Tibial nerve (tissue), 4 donors: ENCODE measurements at regions not wholly inside any gene's neighbourhood (a gene's known extent, or its start where the extent isn't known, plus 50 kb on each side); places are given as distances from the start of the nearest gene placed in this dataset.

Experiments
- EP300 ChIP-seq, 2 donors: sonication (generic); formaldehyde crosslinking; IDR thresholded peaks; one replicate each; pipeline ENCODE4 v1.6.1; 2017; ENCODE audit warnings: antibody characterized with exemption in 2 of 2, mild to moderate bottlenecking in 1 of 2
- POLR2A ChIP-seq, 2 donors: fragments of 450-650 bp; IDR thresholded peaks; one replicate each; pipeline ENCODE4 v1.6.1; 2017; ENCODE audit warnings: antibody characterized with exemption in 2 of 2, mild to moderate bottlenecking in 2 of 2, moderate library complexity in 2 of 2
- TF ChIP-seq, protein P1 (sequence below), 5 experiments: fragments of 200-600 bp in 3 of 5; fragments of 450-650 bp in 2 of 5; sonication (generic) in 3 of 5; IDR thresholded peaks; one replicate each; pipeline ENCODE4 v1.5.1; 2016 to 2019; ENCODE audit warnings: antibody characterized with exemption in 5 of 5, mild to moderate bottlenecking in 3 of 5, moderate library complexity in 2 of 5

DNA sequence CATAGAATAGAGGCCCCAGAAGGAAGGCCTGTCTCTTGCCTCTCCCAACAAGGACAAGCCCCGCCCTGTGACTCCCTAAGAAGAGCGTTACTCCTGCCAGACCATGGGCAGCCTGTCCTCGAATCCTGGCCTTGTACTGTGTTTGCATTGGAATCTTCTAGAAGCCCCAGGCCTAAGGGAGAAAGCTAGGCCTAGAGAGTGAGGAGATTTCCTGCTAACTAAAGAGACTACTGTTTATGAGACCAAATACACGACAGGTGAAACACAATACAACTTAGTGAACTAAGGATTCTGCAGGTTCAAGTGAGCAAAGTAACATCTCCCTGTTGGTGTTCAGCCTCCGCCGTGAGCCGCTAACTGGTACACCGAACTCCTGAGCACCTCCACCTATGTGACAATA is 62.7 kb downstream of the SYF2 start:
- TF ChIP-seq, protein P1, sequence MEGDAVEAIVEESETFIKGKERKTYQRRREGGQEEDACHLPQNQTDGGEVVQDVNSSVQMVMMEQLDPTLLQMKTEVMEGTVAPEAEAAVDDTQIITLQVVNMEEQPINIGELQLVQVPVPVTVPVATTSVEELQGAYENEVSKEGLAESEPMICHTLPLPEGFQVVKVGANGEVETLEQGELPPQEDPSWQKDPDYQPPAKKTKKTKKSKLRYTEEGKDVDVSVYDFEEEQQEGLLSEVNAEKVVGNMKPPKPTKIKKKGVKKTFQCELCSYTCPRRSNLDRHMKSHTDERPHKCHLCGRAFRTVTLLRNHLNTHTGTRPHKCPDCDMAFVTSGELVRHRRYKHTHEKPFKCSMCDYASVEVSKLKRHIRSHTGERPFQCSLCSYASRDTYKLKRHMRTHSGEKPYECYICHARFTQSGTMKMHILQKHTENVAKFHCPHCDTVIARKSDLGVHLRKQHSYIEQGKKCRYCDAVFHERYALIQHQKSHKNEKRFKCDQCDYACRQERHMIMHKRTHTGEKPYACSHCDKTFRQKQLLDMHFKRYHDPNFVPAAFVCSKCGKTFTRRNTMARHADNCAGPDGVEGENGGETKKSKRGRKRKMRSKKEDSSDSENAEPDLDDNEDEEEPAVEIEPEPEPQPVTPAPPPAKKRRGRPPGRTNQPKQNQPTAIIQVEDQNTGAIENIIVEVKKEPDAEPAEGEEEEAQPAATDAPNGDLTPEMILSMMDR (IDR thresholded peaks at IDR 0.05), result no peak
- TF ChIP-seq POLR2A (IDR thresholded peaks at IDR 0.05) (no peak), EP300 (IDR thresholded peaks at IDR 0.05) (no peak)
